C4-2B (cell line): ENCODE measurements at regions not wholly inside any gene's neighbourhood (a gene's known extent, or its start where the extent isn't known, plus 50 kb on each side); places are given as distances from the start of the nearest gene placed in this dataset.

Source experiments
- CTCF ChIP-seq: fragments of 450-650 bp; conservative IDR thresholded peaks from 2 replicates; pipeline ENCODE4 v1.5.1; 2017; ENCODE audit warnings: mild to moderate bottlenecking
- ZFX ChIP-seq: fragments of 450-650 bp; IDR thresholded peaks from 2 replicates; pipeline ENCODE4 v1.6.1; 2017

GRCh38 chr18:78582898-78583738 is 396.5 kb upstream of the SALL3 start:
- TF ChIP-seq CTCF (no peak), ZFX (no peak)
